GM12865 (cell line): ENCODE measurements at regions not wholly inside any gene's neighbourhood (a gene's known extent, or its start where the extent isn't known, plus 50 kb on each side); places are given as distances from the start of the nearest gene placed in this dataset.

Experiments
- DNase-seq: peaks from one replicate; pipeline ENCODE4 v3.0.0; 2010; ENCODE audit warnings: low read depth
- H3K4me3 ChIP-seq: 2 replicates; pipeline ENCODE4 v1.5.1; 2011; ENCODE audit warnings: mild to moderate bottlenecking, low read depth, low read length, control low read depth
- TF ChIP-seq, protein P1 (sequence below): IDR thresholded peaks from 2 replicates; pipeline ENCODE4 v1.5.1; 2011; ENCODE audit warnings: low read length, control low read depth, low read depth, inconsistent platforms; ENCODE audit not compliant: insufficient read depth; ENCODE audit errors: missing control alignments

DNA sequence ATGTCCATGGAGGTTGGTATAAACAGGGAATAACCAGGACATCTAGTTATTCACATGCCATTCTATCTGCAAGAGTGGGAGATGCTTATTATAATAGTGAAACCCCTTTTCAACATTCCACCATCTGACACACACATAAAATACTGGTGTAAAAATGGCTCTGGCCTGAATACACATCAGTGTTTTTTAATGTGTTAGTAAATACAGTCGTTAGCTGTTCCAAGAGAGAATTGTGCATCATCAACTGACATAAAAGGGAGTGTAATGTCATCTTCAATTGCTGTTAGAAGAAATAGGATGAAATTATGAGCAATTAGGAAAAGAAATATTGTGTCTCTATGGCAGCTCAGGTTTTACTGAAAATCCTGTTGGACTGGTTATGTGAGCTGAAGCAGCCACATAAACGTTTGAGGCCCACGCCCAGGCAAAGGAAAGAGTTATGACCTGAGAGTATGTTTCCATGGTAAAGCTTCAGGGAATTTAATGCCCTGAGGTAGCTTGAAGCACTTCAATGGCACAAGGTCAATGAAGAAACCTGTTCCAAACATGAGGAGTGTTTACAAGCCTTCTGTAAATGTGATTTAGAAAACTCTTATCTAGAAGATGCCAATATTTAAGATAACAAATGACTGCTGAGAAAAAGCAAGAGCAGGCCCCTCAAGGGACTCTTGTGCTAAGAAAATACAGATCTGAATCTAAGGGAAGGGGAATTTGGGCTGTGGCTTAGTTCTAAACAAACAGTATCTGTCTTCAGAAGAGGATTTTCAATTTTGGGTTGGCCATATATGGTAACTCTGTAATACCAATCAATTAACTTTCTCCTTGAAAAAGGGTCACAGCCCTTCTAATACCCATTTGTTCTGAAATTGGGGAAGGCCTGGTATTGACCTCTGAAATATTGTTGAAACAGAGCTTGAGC lies 384.3 kb downstream of the SEC16B start:
- peak; percentile 9 for DNase-seq
- TF ChIP-seq, protein P1, sequence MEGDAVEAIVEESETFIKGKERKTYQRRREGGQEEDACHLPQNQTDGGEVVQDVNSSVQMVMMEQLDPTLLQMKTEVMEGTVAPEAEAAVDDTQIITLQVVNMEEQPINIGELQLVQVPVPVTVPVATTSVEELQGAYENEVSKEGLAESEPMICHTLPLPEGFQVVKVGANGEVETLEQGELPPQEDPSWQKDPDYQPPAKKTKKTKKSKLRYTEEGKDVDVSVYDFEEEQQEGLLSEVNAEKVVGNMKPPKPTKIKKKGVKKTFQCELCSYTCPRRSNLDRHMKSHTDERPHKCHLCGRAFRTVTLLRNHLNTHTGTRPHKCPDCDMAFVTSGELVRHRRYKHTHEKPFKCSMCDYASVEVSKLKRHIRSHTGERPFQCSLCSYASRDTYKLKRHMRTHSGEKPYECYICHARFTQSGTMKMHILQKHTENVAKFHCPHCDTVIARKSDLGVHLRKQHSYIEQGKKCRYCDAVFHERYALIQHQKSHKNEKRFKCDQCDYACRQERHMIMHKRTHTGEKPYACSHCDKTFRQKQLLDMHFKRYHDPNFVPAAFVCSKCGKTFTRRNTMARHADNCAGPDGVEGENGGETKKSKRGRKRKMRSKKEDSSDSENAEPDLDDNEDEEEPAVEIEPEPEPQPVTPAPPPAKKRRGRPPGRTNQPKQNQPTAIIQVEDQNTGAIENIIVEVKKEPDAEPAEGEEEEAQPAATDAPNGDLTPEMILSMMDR, result no peak
- H3K4me3 ChIP-seq, result no peak overlapping the region

DNA sequence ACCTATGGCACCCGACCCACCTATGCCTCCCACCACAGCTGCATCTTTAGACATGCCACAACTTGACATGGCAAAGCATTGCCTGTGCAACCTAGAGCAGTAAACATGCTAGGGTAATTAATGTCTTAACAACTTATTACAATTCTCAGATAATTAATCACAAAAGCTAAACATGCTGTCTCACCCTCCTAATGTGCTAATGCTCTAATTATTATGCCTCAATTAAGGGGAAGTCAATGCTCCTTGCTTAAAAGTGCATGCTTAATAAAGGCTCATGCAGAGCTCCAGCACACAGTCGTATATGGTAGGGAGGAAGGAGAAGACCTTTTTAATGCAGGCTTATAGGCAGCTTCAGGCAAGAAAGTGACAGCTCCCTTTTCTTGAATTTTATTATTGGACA lies 396.0 kb downstream of the SEC16B start:
- TF ChIP-seq, protein P1, result no peak
- no peak for DNase-seq
- no peak overlapping the region for H3K4me3 ChIP-seq

DNA sequence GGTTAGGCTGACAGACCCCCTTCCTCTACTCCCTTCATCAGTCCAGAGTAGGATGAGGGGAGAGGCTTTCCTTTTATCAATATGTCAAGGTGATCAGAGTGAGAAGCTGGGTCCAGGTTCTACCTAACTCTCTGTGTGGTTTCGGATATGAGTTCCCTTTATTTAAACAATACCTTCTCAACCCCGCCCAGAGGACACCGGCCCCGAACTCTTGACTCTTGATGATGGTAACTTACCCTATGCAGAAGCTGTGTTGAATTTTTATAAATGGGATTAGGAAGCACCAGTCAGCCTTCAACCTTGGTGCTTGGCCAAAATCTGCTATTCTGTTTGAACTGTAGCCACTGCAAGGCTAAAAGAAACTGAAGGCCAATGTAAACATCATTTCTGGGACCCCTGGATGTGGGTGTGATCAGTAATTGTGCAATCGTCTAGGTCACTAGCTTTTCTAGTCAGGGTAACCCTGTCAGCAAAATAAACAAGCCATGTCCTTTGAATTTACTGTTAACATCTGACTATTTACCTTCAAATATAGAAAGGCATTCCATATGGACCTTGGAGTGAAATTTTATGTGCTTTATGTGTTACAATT lies 398.3 kb downstream of the SEC16B start:
- DNase-seq, result no peak
- no peak overlapping the region for H3K4me3 ChIP-seq
- TF ChIP-seq, protein P1, result no peak

DNA sequence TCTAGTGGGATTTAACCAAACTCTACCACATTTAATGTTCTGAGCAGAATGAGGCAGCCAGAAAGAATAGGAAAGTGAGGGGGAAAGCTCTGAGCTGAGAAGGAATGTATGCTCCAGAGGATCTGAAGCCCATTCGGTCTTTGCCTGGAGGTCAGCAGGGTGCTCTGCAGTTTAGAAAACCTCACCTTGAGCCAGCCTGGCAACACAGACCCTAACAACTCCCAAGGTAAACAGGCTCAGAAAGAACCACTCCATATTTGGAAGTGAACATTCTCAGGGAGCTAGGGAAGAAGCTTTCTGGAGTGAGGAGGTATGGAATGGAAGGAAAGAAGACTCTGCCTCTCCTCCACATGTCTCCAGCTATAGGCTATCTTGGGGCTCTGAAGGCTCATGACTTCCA lies 398.8 kb downstream of the SEC16B start:
- H3K4me3 ChIP-seq, result no peak overlapping the region
- TF ChIP-seq, protein P1, result no peak
- DNase-seq, result no peak

DNA sequence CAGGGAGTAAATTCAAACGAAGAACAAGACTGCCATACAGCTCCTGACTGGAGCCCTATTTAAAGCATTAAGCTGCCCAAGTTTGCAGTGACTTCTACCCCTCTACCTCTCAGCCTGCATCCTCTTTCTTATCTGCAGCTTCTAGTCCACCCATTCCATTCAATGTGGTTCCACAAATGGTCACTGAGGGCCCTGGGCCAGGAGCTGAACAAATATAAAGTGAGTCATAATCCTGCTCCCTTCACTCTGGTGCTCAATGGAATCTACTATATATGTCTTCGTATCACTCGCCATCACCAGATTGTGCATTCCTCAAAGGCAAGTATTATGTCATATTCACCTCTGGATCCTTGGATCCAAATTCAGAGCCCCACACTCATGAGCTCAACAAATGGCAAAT lies 398.7 kb downstream of the BRINP2 start:
- DNase-seq, result no peak
- no peak overlapping the region for H3K4me3 ChIP-seq
- TF ChIP-seq, protein P1, result no peak

DNA sequence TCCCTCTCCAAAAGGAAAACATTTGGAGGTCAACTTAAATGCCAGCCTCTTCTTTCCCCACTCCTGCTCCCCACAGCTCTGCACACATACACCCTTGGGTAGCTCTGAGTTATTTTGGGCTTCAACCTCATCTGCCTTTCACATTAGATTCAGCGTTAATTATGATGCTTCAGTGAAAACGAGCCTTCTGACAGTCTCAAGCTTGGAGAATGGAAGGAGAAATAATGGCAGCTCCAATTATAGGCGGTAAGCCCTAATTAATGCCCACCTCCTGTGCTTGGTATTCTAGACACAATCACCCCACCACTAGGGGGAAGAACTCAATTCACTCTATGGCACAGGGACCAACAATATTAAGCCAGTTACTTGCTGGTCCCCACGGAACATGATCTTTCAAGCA lies 397.9 kb downstream of the BRINP2 start:
- H3K4me3 ChIP-seq, result no peak overlapping the region
- TF ChIP-seq, protein P1, result no peak
- peak; percentile 4 for DNase-seq
